Panc1 (cell line): ENCODE measurements at regions not wholly inside any gene's neighbourhood (a gene's known extent, or its start where the extent isn't known, plus 50 kb on each side); places are given as distances from the start of the nearest gene placed in this dataset.

Experiments
- ATAC-seq: fragments of 200-7000 bp; cut with Tn5 transposase; 2 replicates; pipeline ENCODE4 v1.9.1; 2020; ENCODE audit warnings: mild to moderate bottlenecking, moderate library complexity
- BruUV-seq: library from RNA; stranded (reverse); fragments of 400-500 nt; replicated peaks from 2 replicates; lab custom pipeline; 2021; lab: Mats Ljungman, UMichigan
- CTCF ChIA-PET: fragments of 300-600 bp; sonication (Branson Sonifier 250); formaldehyde crosslinking; loops from one replicate; lab custom pipeline; 2022; ENCODE audit warnings: antibody characterized with exemption; lab: Charles Lee
- POLR2A ChIA-PET: fragments of 300-600 bp; sonication (Branson Sonifier 250); formaldehyde crosslinking; loops from one replicate; lab custom pipeline; 2022; ENCODE audit warnings: antibody characterized with exemption; lab: Charles Lee
- DNase-seq: peaks from one replicate; pipeline ENCODE4 v3.0.0-alpha.2; 2010; ENCODE audit warnings: low read depth, low spot score
- H3K27ac ChIP-seq: 2 replicates; pipeline ENCODE4 v1.5.1; 2011; ENCODE audit warnings: mild to moderate bottlenecking, low read length, inconsistent platforms
- H3K27me3 ChIP-seq: fragments of 200-500 bp; sonication (Bioruptor generic); 2 replicates; pipeline ENCODE4 v1.6.0; 2014; ENCODE audit warnings: low read length, inconsistent platforms; ENCODE audit not compliant: control insufficient read depth, insufficient read depth
- H3K36me3 ChIP-seq: fragments of 200-500 bp; sonication (Bioruptor generic); 2 replicates; pipeline ENCODE4 v1.5.1; 2014; ENCODE audit warnings: inconsistent platforms, mild to moderate bottlenecking, low read length, moderate library complexity; ENCODE audit not compliant: control insufficient read depth, insufficient read depth
- H3K4me1 ChIP-seq: 2 replicates; pipeline ENCODE4 v1.5.1; 2011; ENCODE audit warnings: inconsistent platforms, mild to moderate bottlenecking, low read length, moderate library complexity; ENCODE audit not compliant: control insufficient read depth, insufficient read depth
- H3K4me3 ChIP-seq, 2 experiments: 2 replicates each; pipeline ENCODE4 v1.5.1; 2011 to 2012; ENCODE audit warnings: low read depth in 2 of 2, low read length in 2 of 2, mild to moderate bottlenecking in 2 of 2, inconsistent platforms in 1 of 2, moderate library complexity in 1 of 2
- H3K9me3 ChIP-seq: fragments of 200-500 bp; sonication (Bioruptor generic); 2 replicates; pipeline ENCODE4 v1.5.1; 2014; ENCODE audit warnings: low read depth, mild to moderate bottlenecking, inconsistent platforms, low read length, moderate library complexity; ENCODE audit not compliant: control insufficient read depth, insufficient read depth
- POLR2AphosphoS5 ChIP-seq: IDR thresholded peaks from 2 replicates; pipeline ENCODE4 v1.6.1; 2012; ENCODE audit warnings: mild to moderate bottlenecking, low read depth, low read length, moderate library complexity
- SIN3A ChIP-seq: IDR thresholded peaks from 2 replicates; pipeline ENCODE4 v1.6.1; 2012; ENCODE audit warnings: low read depth, mild to moderate bottlenecking, low read length, moderate library complexity, borderline replicate concordance; ENCODE audit not compliant: insufficient read depth
- in situ Hi-C: cut with HindIII; loops from 2 replicates; pipeline ENCODE4 v1.10.0; 2016; ENCODE audit warnings: low sequenced_read_pairs, low pct_unique_long_range_greater_than_20kb
- intact Hi-C: fragments of 100-400 bp; cut with micrococcal nuclease; formaldehyde crosslinking; loops from one replicate; pipeline ENCODE4 v1.10.0; 2022; ENCODE audit not compliant: unreplicated experiment
- TF ChIP-seq, protein P1 (sequence below), 2 experiments: IDR thresholded peaks; 2 replicates each; pipeline ENCODE4 v1.6.1; 2011 to 2012; ENCODE audit warnings: low read depth in 2 of 2, control low read depth in 1 of 2, low read length in 1 of 2, mild to moderate bottlenecking in 1 of 2, moderate library complexity in 1 of 2; ENCODE audit not compliant: insufficient read depth in 1 of 2
- TF ChIP-seq, protein P2 (sequence below): fragments of 450-650 bp; IDR thresholded peaks from 2 replicates; pipeline ENCODE4 v1.5.1; 2017; ENCODE audit warnings: mild to moderate bottlenecking

DNA sequence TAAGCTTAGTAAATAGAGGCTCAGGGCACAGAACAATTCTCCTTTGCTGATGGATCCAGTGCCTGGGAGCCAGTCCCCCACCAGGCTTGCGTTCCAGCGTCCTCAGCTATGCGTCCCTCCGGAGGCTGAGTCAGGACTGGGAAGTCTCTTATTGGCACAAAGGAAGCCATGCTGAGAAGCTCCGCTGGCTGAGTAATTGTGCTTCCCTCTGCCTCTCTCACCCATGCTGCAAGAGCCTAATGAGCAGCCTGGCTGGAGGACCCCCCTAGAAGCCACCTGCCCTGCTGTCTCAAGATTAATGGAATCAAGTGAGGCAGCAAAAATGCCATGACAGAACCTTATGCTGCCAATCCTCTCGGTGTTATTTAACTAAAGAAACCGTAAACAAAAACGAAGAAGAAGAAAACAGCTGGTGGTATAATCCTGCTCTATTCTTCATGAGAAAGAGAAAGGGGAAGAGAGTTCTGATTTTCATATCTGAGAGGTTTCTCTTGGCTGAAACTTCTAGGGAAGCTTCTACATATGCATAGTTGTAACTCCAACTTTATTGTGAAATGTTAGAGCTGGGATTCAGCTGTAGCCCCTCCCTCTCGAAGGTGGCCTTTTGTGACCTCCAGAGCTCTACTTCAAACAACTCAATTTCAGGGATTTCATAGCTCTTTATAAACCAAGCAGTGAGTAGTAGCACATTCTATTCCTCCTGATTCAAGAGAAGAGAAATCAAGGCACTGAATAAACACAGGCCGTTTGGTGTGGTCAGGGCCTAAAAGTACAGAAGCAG, 185.4 kb upstream of the SEMA6A start:
- ChIA-PET CTCF (no interaction called here), POLR2A (no interaction called here)
- no TSS peak for BruUV-seq
- H3K27ac ChIP-seq, result no peak overlapping the region
- H3K4me1 ChIP-seq, result no peaks in the 10 kb centered on the region
- H3K36me3 ChIP-seq, result no peaks in the 10 kb centered on the region
- in situ Hi-C loops, result no loop called here
- TF ChIP-seq SIN3A (no peak), POLR2AphosphoS5 (no peak)
- TF ChIP-seq, protein P1, sequence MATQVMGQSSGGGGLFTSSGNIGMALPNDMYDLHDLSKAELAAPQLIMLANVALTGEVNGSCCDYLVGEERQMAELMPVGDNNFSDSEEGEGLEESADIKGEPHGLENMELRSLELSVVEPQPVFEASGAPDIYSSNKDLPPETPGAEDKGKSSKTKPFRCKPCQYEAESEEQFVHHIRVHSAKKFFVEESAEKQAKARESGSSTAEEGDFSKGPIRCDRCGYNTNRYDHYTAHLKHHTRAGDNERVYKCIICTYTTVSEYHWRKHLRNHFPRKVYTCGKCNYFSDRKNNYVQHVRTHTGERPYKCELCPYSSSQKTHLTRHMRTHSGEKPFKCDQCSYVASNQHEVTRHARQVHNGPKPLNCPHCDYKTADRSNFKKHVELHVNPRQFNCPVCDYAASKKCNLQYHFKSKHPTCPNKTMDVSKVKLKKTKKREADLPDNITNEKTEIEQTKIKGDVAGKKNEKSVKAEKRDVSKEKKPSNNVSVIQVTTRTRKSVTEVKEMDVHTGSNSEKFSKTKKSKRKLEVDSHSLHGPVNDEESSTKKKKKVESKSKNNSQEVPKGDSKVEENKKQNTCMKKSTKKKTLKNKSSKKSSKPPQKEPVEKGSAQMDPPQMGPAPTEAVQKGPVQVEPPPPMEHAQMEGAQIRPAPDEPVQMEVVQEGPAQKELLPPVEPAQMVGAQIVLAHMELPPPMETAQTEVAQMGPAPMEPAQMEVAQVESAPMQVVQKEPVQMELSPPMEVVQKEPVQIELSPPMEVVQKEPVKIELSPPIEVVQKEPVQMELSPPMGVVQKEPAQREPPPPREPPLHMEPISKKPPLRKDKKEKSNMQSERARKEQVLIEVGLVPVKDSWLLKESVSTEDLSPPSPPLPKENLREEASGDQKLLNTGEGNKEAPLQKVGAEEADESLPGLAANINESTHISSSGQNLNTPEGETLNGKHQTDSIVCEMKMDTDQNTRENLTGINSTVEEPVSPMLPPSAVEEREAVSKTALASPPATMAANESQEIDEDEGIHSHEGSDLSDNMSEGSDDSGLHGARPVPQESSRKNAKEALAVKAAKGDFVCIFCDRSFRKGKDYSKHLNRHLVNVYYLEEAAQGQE (IDR thresholded peaks at IDR 0.05; ENCODE audit: insufficient read depth in 1 of 2, low read depth in 2 of 2, low read length in 1 of 2), result no peak
- TF ChIP-seq, protein P2, sequence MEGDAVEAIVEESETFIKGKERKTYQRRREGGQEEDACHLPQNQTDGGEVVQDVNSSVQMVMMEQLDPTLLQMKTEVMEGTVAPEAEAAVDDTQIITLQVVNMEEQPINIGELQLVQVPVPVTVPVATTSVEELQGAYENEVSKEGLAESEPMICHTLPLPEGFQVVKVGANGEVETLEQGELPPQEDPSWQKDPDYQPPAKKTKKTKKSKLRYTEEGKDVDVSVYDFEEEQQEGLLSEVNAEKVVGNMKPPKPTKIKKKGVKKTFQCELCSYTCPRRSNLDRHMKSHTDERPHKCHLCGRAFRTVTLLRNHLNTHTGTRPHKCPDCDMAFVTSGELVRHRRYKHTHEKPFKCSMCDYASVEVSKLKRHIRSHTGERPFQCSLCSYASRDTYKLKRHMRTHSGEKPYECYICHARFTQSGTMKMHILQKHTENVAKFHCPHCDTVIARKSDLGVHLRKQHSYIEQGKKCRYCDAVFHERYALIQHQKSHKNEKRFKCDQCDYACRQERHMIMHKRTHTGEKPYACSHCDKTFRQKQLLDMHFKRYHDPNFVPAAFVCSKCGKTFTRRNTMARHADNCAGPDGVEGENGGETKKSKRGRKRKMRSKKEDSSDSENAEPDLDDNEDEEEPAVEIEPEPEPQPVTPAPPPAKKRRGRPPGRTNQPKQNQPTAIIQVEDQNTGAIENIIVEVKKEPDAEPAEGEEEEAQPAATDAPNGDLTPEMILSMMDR, result no peak
- H3K9me3 ChIP-seq, result no peaks in the 10 kb centered on the region
- H3K27me3 ChIP-seq, result no peaks in the 10 kb centered on the region
- intact Hi-C loops, result no loop called here
- ATAC-seq (no peak), DNase-seq (no peak)
- no peak overlapping the region for H3K4me3 ChIP-seq

DNA sequence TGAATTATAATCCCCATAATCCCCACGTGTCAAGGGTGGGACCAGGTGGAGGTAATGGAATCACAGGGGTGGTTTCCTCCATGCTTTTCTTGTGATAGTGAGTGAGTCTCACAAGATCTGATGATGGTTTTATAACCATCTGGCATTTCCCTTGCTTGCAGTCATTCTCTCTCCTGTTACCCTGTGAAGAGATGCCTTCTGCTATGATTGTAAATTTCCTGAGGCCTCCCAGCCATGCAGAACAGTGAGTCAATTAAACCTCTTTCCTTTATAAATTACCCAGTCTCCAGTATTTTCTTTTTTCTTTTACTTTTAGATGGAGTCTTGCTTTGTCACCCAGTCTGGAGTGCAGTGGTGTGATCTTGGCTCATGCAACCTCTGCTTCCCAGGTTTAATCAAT, 182.7 kb upstream of the SEMA6A start:
- ATAC-seq (no peak), DNase-seq (no peak)
- intact Hi-C loops (no loop called here), in situ Hi-C loops (no loop called here)
- no peak overlapping the region for H3K27ac ChIP-seq
- no TSS peak for BruUV-seq
- H3K36me3 ChIP-seq, result no peaks in the 10 kb centered on the region
- H3K4me3 ChIP-seq, result no peak overlapping the region
- H3K9me3 ChIP-seq, result no peaks in the 10 kb centered on the region
- H3K27me3 ChIP-seq, result no peaks in the 10 kb centered on the region
- POLR2A ChIA-PET, result no interaction called here
- no peaks in the 10 kb centered on the region for H3K4me1 ChIP-seq
- CTCF ChIA-PET, result no interaction called here
- TF ChIP-seq, protein P2, result no peak
